GM12878 (cell line): ENCODE measurements at regions not wholly inside any gene's neighbourhood (a gene's known extent, or its start where the extent isn't known, plus 50 kb on each side); places are given as distances from the start of the nearest gene placed in this dataset.

Experiments used
- CBX3 ChIP-seq: fragments of 200-600 bp; sonication (generic); IDR thresholded peaks from 2 replicates; pipeline ENCODE4 v1.6.1; 2016; ENCODE audit warnings: low read depth, borderline replicate concordance
- CEBPB ChIP-seq, 2 experiments: fragments of 150-350 bp in 1 of 2; IDR thresholded peaks; 2 replicates each; pipeline ENCODE4 v1.6.1; 2012 to 2014; ENCODE audit warnings: low read depth in 2 of 2, low read length in 2 of 2, borderline replicate concordance in 1 of 2, inconsistent platforms in 1 of 2
- CTCF ChIP-seq, 3 experiments: IDR thresholded peaks in 2 of 3; conservative IDR thresholded peaks in 1 of 3; 2 replicates each; pipeline ENCODE4 v1.5.1; 2011; ENCODE audit warnings: low read depth in 3 of 3, low read length in 3 of 3, mild to moderate bottlenecking in 3 of 3, control low read depth in 2 of 3, moderate library complexity in 2 of 3, inconsistent platforms in 1 of 3, mixed read lengths in 1 of 3; ENCODE audit not compliant: control insufficient read depth in 2 of 3, insufficient read depth in 1 of 3; ENCODE audit errors: extremely low read depth in 1 of 3
- DPF2 ChIP-seq: fragments of 450-650 bp; IDR thresholded peaks from 2 replicates; pipeline ENCODE4 v1.6.1; 2017; ENCODE audit warnings: mild to moderate bottlenecking
- EP300 ChIP-seq, 2 experiments: fragments of 150-350 bp in 1 of 2; IDR thresholded peaks; 2 replicates each; pipeline ENCODE4 v1.6.1; 2011 to 2012; ENCODE audit warnings: low read depth in 2 of 2, low read length in 2 of 2, borderline replicate concordance in 1 of 2, improper control_type of control experiment in 1 of 2, inconsistent platforms in 1 of 2; ENCODE audit not compliant: control insufficient read depth in 1 of 2
- MXI1 ChIP-seq: fragments of 150-350 bp; IDR thresholded peaks from 2 replicates; pipeline ENCODE4 v1.6.1; 2011; ENCODE audit warnings: low read depth, mild to moderate bottlenecking, inconsistent platforms, low read length, improper control_type of control experiment
- NRF1 ChIP-seq: conservative IDR thresholded peaks from 2 replicates; pipeline ENCODE4 v1.6.1; 2011; ENCODE audit warnings: mild to moderate bottlenecking, low read depth, low read length, improper control_type of control experiment
- POLR2AphosphoS5 ChIP-seq: IDR thresholded peaks from 2 replicates; pipeline ENCODE4 v1.6.1; 2011; ENCODE audit warnings: mild to moderate bottlenecking, low read length, inconsistent platforms
- SKIL ChIP-seq: fragments of 450-650 bp; IDR thresholded peaks from 2 replicates; pipeline ENCODE4 v1.6.1; 2017; ENCODE audit warnings: mild to moderate bottlenecking, low read depth, inconsistent platforms; ENCODE audit not compliant: poor library complexity, severe bottlenecking
- USF2 ChIP-seq: IDR thresholded peaks from 2 replicates; pipeline ENCODE4 v1.6.1; 2011; ENCODE audit warnings: low read depth, low read length, improper control_type of control experiment, borderline replicate concordance
- YY1 ChIP-seq: IDR thresholded peaks from 2 replicates; pipeline ENCODE4 v1.6.1; 2011; ENCODE audit warnings: low read depth, mild to moderate bottlenecking, low read length
- ZNF274 ChIP-seq: IDR thresholded peaks from one replicate; pipeline ENCODE4 v1.8.0; 2011; ENCODE audit not compliant: insufficient read length, insufficient read depth
- ZNF592 ChIP-seq: fragments of 450-650 bp; IDR thresholded peaks from 2 replicates; pipeline ENCODE4 v1.6.1; 2017; ENCODE audit warnings: mild to moderate bottlenecking, moderate library complexity

DNA sequence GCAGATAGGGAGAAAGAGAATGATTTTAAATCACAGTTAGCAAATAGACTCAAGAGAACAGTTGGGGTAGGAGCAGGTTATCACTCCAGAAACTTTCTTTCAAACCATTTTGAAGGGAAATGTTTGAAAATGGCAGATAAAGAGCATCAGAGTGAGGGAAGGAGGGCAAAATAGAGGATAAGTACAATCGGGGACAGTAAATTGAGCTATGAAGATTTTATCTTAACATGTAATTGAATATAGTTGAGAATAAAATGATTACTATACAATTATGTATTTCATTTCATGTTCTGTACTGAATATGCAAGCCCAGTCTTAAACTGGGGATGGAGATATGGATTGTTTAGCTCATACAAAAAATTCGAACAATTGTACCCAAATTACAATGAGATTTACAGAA is 54.0 kb downstream of the MAP10 start:
- TF ChIP-seq YY1 (no peak), CTCF (IDR thresholded peaks at IDR 0.05 in 2 of 3, conservative IDR thresholded peaks at IDR 0.05 in 1 of 3; ENCODE audit: control insufficient read depth in 2 of 3, extremely low read depth in 1 of 3, insufficient read depth in 1 of 3, low read depth in 3 of 3, low read length in 3 of 3) (no peak), MXI1 (no peak), POLR2AphosphoS5 (no peak), USF2 (no peak), ZNF274 (no peak), ZNF592 (no peak), NRF1 (no peak), CBX3 (no peak), SKIL (no peak), DPF2 (no peak), EP300 (IDR thresholded peaks at IDR 0.05; ENCODE audit: borderline replicate concordance in 1 of 2, control insufficient read depth in 1 of 2, low read depth in 2 of 2, low read length in 2 of 2) (no peak), CEBPB (IDR thresholded peaks at IDR 0.05; ENCODE audit: borderline replicate concordance in 1 of 2, low read depth in 2 of 2, low read length in 2 of 2) (no peak)
